Effector memory CD4-positive, alpha-beta T cell (primary cell): ENCODE measurements at regions not wholly inside any gene's neighbourhood (a gene's known extent, or its start where the extent isn't known, plus 50 kb on each side); places are given as distances from the start of the nearest gene placed in this dataset.

Source experiments
- DNase-seq, 3 donors: peaks; one replicate each; pipeline ENCODE4 v3.0.0-alpha.2; 2020
- H3K27ac ChIP-seq: 2 replicates; pipeline ENCODE4 v1.7.0; 2013; ENCODE audit warnings: mild to moderate bottlenecking, low read length, moderate library complexity; ENCODE audit not compliant: insufficient read depth, poor library complexity, severe bottlenecking
- H3K27me3 ChIP-seq: replicated peaks from 2 replicates; pipeline ENCODE4 v1.7.0; 2013; ENCODE audit warnings: mild to moderate bottlenecking, low read length; ENCODE audit not compliant: insufficient read depth, control insufficient read depth, poor library complexity, severe bottlenecking
- H3K36me3 ChIP-seq: 2 replicates; pipeline ENCODE4 v1.7.0; 2013; ENCODE audit warnings: mild to moderate bottlenecking, low read length, moderate library complexity; ENCODE audit not compliant: control insufficient read depth, insufficient read depth
- H3K4me1 ChIP-seq: 2 replicates; pipeline ENCODE4 v1.7.0; 2013; ENCODE audit warnings: low read length, mild to moderate bottlenecking; ENCODE audit not compliant: control insufficient read depth, insufficient read depth, poor library complexity, severe bottlenecking
- H3K4me3 ChIP-seq: 2 replicates; pipeline ENCODE4 v1.7.0; 2013; ENCODE audit warnings: low read length, low read depth, mild to moderate bottlenecking; ENCODE audit not compliant: insufficient read depth, poor library complexity, severe bottlenecking
- H3K9me3 ChIP-seq: 2 replicates; pipeline ENCODE4 v1.7.0; 2013; ENCODE audit warnings: mild to moderate bottlenecking, low read length, moderate library complexity; ENCODE audit not compliant: control insufficient read depth

DNA sequence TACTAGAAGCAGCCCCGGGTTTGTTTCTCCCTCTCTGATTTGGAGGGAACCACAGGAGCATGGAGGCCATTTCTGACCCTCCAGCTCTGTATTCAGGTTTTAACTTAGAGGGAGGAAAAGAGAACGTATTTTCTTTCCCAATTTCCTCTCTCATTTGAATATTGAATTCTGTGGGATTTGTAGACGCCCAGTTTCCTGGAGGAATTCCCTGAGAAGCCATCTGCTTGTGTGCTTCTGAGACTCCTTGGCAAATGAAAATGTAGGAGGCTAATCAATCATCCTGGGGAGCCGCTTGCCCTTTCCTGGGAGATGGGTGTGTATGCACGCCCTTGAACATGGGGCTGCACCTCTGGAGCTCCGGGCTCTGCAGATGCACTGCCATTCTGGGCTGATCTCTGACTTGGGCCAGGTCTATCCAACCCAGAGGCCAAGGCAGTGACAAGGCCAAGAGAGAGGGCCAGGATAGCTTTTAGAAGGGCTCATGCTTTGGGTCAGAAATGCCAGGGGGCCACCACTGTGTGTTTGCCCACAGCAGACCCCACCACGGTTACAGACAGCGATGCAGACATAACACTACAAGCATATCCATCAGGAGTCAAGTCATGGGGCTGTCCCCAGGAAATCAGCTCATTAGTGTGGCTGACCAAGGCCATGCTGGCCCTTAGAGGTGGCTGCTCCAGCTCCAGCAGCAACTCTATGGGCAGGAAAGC is 174.5 kb downstream of the C5orf15 start:
- Histone ChIP-seq H3K4me1 (no peaks in the 10 kb centered on the region), H3K4me3 (no peak overlapping the region), H3K9me3 (no peaks in the 10 kb centered on the region), H3K27me3 (no peaks in the 10 kb centered on the region), H3K36me3 (no peaks in the 10 kb centered on the region), H3K27ac (no peak overlapping the region)
- no peak for DNase-seq

DNA sequence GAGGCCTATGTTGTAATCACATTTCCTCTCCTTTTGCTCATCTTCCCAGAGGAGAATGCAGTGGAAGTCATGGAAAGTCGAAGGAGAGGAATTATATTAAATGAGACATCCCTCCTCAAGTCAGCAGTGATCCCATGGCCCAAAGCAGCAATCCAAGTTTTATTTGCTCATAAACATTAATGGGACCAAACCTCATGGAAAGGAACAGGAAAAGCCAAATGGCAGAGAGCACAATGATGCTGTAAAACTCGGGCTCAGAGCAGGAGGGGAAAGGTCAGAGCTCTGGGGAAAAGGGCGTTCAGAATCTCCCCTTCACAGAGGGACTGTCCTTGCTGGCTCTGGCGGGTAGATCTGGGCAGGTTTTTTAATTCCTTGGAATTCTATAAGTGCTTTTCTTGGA is 175.8 kb downstream of the C5orf15 start:
- Histone ChIP-seq H3K9me3 (no peaks in the 10 kb centered on the region), H3K4me1 (no peaks in the 10 kb centered on the region), H3K36me3 (no peaks in the 10 kb centered on the region), H3K27ac (no peak overlapping the region), H3K27me3 (no peaks in the 10 kb centered on the region), H3K4me3 (no peak overlapping the region)
- DNase-seq: no peak

GRCh38 chr5:133792024-133792423 is 176.4 kb downstream of the C5orf15 start:
- no peaks in the 10 kb centered on the region for H3K4me1 ChIP-seq
- H3K27me3 ChIP-seq: no peaks in the 10 kb centered on the region
- no peak for DNase-seq
- H3K27ac ChIP-seq: no peak overlapping the region
- no peak overlapping the region for H3K4me3 ChIP-seq
- no peaks in the 10 kb centered on the region for H3K36me3 ChIP-seq
- H3K9me3 ChIP-seq: no peaks in the 10 kb centered on the region

- Histone ChIP-seq H3K4me3 (no peak overlapping the region), H3K4me1 (no peaks in the 10 kb centered on the region), H3K36me3 (no peaks in the 10 kb centered on the region), H3K27ac (no peak overlapping the region), H3K9me3 (no peaks in the 10 kb centered on the region), H3K27me3 (no peaks in the 10 kb centered on the region)
- DNase-seq: no peak
These were observed 177.5 kb downstream of the C5orf15 start for GRCh38 chr5:133790898-133791297.

DNA sequence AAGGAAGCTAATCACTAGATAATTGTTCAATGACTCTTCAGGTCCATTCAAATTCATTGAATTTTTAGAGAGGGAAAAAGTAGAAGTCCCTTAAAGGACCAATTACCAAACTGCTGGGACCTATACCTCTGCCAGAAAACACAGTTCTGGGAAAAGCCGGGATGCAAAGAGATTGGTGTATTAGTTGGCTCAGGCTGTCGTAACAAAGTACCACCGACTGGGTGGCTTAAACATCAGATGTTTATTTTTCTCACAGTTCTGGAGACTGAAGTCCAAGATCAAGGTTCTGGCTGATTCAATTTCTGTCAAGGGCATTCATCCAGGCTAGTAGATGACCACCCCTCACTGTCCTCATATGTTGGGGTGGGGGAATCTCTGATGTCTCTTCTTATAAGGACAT is 177.1 kb upstream of the FSTL4 start:
- H3K4me1 ChIP-seq: no peaks in the 10 kb centered on the region
- no peaks in the 10 kb centered on the region for H3K36me3 ChIP-seq
- H3K4me3 ChIP-seq: no peak overlapping the region
- DNase-seq: no peak
- no peak overlapping the region for H3K27ac ChIP-seq
- H3K27me3 ChIP-seq: no peaks in the 10 kb centered on the region
- no peaks in the 10 kb centered on the region for H3K9me3 ChIP-seq

- H3K4me3 ChIP-seq: no peak overlapping the region
- H3K9me3 ChIP-seq: no peaks in the 10 kb centered on the region
- H3K4me1 ChIP-seq: no peaks in the 10 kb centered on the region
- H3K36me3 ChIP-seq: no peaks in the 10 kb centered on the region
- H3K27me3 ChIP-seq: no peaks in the 10 kb centered on the region
- H3K27ac ChIP-seq: no peak overlapping the region
- DNase-seq: no peak
These were observed 175.8 kb upstream of the FSTL4 start for GRCh38 chr5:133788121-133788520.

- Histone ChIP-seq H3K36me3 (no peaks in the 10 kb centered on the region), H3K27me3 (no peaks in the 10 kb centered on the region), H3K27ac (no peak overlapping the region), H3K9me3 (no peaks in the 10 kb centered on the region), H3K4me3 (no peak overlapping the region), H3K4me1 (no peaks in the 10 kb centered on the region)
- no peak for DNase-seq
These were observed 174.1 kb upstream of the FSTL4 start for GRCh38 chr5:133786420-133786819.

DNA sequence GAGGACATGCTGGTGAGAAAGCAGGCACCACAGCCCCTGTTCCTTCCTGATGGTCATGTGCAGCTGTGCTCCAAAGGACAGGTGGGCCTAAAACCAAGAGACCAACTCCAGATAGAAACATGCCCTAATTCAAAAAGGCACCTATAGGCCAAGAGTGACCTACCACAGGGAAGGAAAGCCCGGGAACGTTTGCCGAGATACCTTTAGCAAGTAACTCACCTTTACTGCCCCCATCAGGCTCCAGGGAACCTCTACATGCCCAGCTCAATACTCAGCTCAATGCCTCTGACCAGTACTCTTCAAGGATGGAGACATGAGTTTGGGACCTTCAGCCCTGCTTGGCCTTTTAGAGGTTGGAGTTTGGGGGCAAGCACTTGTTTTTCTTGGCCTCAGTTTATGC is 172.8 kb upstream of the FSTL4 start:
- Histone ChIP-seq H3K9me3 (no peaks in the 10 kb centered on the region), H3K4me1 (no peaks in the 10 kb centered on the region), H3K36me3 (no peaks in the 10 kb centered on the region), H3K27ac (no peak overlapping the region), H3K4me3 (no peak overlapping the region), H3K27me3 (no peaks in the 10 kb centered on the region)
- DNase-seq: no peak

GRCh38 chr5:133783481-133783880 is 171.1 kb upstream of the FSTL4 start:
- no peak overlapping the region for H3K27ac ChIP-seq
- no peak for DNase-seq
- H3K4me1 ChIP-seq: no peaks in the 10 kb centered on the region
- H3K4me3 ChIP-seq: no peak overlapping the region
- no peaks in the 10 kb centered on the region for H3K27me3 ChIP-seq
- no peaks in the 10 kb centered on the region for H3K9me3 ChIP-seq
- no peaks in the 10 kb centered on the region for H3K36me3 ChIP-seq

- H3K4me3 ChIP-seq: no peak overlapping the region
- H3K36me3 ChIP-seq: no peaks in the 10 kb centered on the region
- no peaks in the 10 kb centered on the region for H3K27me3 ChIP-seq
- DNase-seq: no peak
- H3K9me3 ChIP-seq: no peaks in the 10 kb centered on the region
- H3K27ac ChIP-seq: no peak overlapping the region
- no peaks in the 10 kb centered on the region for H3K4me1 ChIP-seq
These were observed 170.4 kb upstream of the FSTL4 start for GRCh38 chr5:133782736-133783135.
